ENCODE measurements at regions not wholly inside any gene's neighbourhood (a gene's known extent, or its start where the extent isn't known, plus 50 kb on each side); places are given as distances from the start of the nearest gene placed in this dataset.

GRCh38 chr2:2837746-2838547 lies 506.9 kb upstream of the MYT1L start:
- H3K36me3 ChIP-seq: no peaks in the 10 kb centered on the region
- WGBS, 2 donors: 77% methylated on average over 15 of the region's 15 CpGs
- H3K9me3 ChIP-seq: no peaks in the 10 kb centered on the region
- TF ChIP-seq POLR2AphosphoS5 (IDR thresholded peaks at IDR 0.05) (no peak), CTCF (IDR thresholded peaks at IDR 0.05) (no peak), POLR2A (IDR thresholded peaks at IDR 0.05) (no peak), EP300 (IDR thresholded peaks at IDR 0.05) (no peak)
- H3K27me3 ChIP-seq: no peaks in the 10 kb centered on the region
- H3K4me1 ChIP-seq: no peaks in the 10 kb centered on the region
- DNase-seq: no peak
- no peak overlapping the region for H3K4me3 ChIP-seq
- no peak overlapping the region for H3K27ac ChIP-seq
- intact Hi-C loops (cut with DNase I): no loop called here

DNA sequence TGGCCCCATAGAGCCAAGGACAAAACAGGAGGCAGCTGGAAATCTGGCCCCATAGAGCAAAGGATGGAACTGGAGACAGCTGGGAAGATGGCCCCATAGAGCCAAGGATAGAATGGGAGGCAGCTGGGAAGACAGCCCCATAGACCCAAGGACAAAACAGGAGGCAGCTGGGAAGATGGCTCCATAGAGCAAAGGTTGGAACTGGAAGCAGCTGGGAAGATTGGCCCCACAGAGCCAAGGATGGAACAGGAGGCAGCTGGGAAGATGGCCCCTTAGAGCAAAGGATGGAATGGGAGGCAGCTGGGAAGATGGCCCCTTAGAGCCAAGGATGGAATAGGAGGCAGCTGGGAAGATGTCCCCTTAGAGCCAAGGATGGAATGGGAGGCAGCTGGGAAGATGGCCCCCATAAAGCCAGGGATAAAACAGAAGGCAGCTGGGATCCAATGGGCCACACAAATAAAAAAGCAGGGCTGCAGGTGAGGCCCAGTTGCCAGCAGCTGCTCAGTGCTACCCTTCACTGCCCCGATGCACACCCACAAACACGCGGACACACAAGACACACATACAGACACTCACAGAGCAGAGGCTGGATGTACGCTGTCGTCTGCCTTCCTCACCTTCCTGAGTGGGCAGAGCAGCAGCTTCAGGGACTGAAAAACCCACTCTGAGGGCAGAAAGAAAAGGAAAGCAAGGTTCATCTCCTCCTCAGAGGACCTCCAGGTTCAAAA lies 505.4 kb upstream of the MYT1L start:
- no peaks in the 10 kb centered on the region for H3K4me1 ChIP-seq
- no peak for TF ChIP-seq POLR2A (IDR thresholded peaks at IDR 0.05)
- TF ChIP-seq POLR2AphosphoS5 (IDR thresholded peaks at IDR 0.05): no peak
- no peak for TF ChIP-seq CTCF (IDR thresholded peaks at IDR 0.05)
- TF ChIP-seq EP300 (IDR thresholded peaks at IDR 0.05): no peak
- no peak overlapping the region for H3K27ac ChIP-seq
- H3K9me3 ChIP-seq: no peaks in the 10 kb centered on the region
- H3K4me3 ChIP-seq: no peak overlapping the region
- 75 to 83% methylated on average over 5 of the region's 5 CpGs for WGBS, 2 donors
- H3K36me3 ChIP-seq: no peaks in the 10 kb centered on the region
- intact Hi-C loops (cut with DNase I): no loop called here
- no peak for DNase-seq
- H3K27me3 ChIP-seq: no peaks in the 10 kb centered on the region

DNA sequence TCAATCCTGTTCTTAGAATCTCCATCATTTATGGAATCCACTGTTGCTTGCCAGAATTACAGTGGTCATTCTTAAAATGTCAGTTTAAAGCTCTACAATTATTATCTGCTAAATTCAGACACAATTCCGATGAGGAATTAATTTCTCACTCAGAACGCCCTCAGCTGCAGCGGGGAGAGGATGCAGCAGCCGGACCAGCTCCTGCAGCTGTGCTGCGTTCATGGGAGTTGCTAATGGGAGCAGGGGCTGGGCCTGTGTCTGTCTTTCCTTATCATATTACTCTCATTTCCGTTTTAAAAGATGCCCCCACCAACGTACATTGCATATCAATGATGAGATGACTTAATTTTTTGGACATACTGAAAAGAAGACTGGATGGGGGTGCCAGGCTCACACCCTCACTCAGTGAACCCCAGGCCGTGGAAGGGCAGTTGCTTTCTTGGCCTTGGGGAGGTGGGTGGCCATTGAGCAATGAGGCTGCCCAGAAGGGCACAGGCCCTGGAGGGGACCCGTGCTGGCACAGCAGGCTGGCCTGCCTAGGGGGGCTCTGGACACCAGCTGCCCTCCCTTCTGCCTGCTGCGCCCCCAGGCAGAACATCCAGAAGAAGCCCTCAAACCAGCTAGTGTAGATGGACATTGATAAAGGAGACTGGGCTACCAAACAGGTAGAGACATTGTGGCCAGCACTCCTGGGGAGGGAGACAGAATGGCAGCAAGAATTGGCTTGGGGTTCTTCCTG lies 503.6 kb upstream of the MYT1L start:
- Histone ChIP-seq H3K27ac (no peak overlapping the region), H3K4me3 (no peak overlapping the region), H3K9me3 (no peaks in the 10 kb centered on the region), H3K36me3 (no peaks in the 10 kb centered on the region), H3K27me3 (no peaks in the 10 kb centered on the region), H3K4me1 (no peaks in the 10 kb centered on the region)
- DNase-seq: no peak
- no peak for TF ChIP-seq POLR2AphosphoS5 (IDR thresholded peaks at IDR 0.05)
- TF ChIP-seq EP300 (IDR thresholded peaks at IDR 0.05): no peak
- no peak for TF ChIP-seq POLR2A (IDR thresholded peaks at IDR 0.05)
- TF ChIP-seq CTCF (IDR thresholded peaks at IDR 0.05): no peak
- intact Hi-C loops (cut with DNase I): no loop called here
- WGBS, 2 donors: 80 to 82% methylated on average over 10 of the region's 10 CpGs

DNA sequence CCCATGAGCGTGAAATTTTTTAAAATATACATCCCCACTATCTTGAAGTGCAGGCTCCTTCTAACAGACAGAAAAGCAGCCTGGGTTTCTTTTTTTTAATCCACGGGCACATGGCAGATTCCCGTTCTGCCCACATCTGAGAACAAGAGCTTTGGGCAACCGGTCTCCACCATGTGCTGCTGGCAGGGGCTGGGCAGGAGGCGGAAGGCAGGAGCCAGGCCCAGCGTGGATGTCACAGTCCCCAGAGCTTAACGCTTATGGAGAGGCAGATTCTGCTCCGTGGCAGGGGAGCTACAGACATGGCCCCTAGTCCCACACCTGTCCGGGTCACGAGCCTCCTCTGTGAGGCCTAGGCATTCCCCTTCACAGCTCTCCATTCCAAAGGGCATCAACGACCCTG lies 503.0 kb upstream of the MYT1L start:
- DNase-seq: no peak
- Histone ChIP-seq H3K4me3 (no peak overlapping the region), H3K36me3 (no peaks in the 10 kb centered on the region), H3K27ac (no peak overlapping the region), H3K4me1 (no peaks in the 10 kb centered on the region), H3K27me3 (no peaks in the 10 kb centered on the region), H3K9me3 (no peaks in the 10 kb centered on the region)
- TF ChIP-seq POLR2AphosphoS5 (IDR thresholded peaks at IDR 0.05) (no peak), EP300 (IDR thresholded peaks at IDR 0.05) (no peak), CTCF (IDR thresholded peaks at IDR 0.05) (no peak), POLR2A (IDR thresholded peaks at IDR 0.05) (no peak)
- intact Hi-C loops (cut with DNase I): no loop called here
- WGBS, 2 donors: 80 to 85% methylated on average over 11 of the region's 11 CpGs

Measured in sigmoid colon (tissue), 6 donors.